Heart left ventricle (tissue), 13 donors: ENCODE measurements at regions not wholly inside any gene's neighbourhood (a gene's known extent, or its start where the extent isn't known, plus 50 kb on each side); places are given as distances from the start of the nearest gene placed in this dataset.

Source experiments
- POLR2A ChIP-seq, 2 donors: fragments of 450-650 bp; IDR thresholded peaks; one replicate each; pipeline ENCODE4 v1.6.1; 2017; ENCODE audit warnings: antibody characterized with exemption in 2 of 2, mild to moderate bottlenecking in 2 of 2, moderate library complexity in 2 of 2
- TF ChIP-seq, protein P1 (sequence below), 12 donors: fragments of 200-600 bp; sonication (generic) in 4 of 12; IDR thresholded peaks; one replicate each; pipeline versions ENCODE4 v1.5.0 to v1.8.0; 2018 to 2022; ENCODE audit warnings: antibody characterized with exemption in 12 of 12, mild to moderate bottlenecking in 5 of 12
- donor health status: ischemic (EF 13 %, LVEDD 7.1; RV severe dilation, severe dysfunction).
- donor health status: DM: no; HTN: yes; CAD: no.
- donor health status: DM: no; HTN: no; CAD: no.
- donor health status: ischemic (EF 25% LVEDD 6.9; RV normal size, moderate dysfunction).
- donor health status: ischemic (EF 25% LVEDD 5.7; RV mildly dilated, moderate dysfunction).
- donor health status: ischemic (EF 35%, LVEDD 5.7; RV mildly dilated, moderate dysfunction).
- donor health status: nonischemic (EF 11% LVEDD 7.7; RV severe dilation, severe dysfunction).
- donor health status: DM: yes; HTN: yes; CAD: no.
- donor health status: PGD.
- donor health status: ischemic (EF 29% LVEDD 5.4; RV normal size, mild dysfunction).
- donor health status: nonischemic (EF 23%, LVEDD 6.1; RV moderate dilation, normal function).

DNA sequence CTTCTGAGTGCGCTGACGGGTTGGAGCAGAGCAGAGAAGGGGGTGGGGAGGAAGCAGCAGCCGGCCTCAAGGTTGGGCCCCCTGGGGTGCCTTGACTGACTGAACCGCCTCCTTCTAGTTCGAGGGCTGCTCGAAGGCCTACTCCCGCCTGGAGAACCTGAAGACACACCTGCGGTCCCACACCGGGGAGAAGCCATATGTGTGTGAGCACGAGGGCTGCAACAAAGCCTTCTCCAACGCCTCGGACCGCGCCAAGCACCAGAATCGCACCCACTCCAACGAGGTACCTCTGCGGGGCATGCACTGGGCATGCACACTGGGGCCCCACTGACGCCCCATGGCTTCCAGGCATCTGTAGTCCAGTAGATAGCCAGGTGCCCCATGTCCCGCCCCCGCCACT lies 246.9 kb downstream of the GLI2 start:
- no peak for TF ChIP-seq POLR2A (IDR thresholded peaks at IDR 0.05)
- TF ChIP-seq, protein P1, sequence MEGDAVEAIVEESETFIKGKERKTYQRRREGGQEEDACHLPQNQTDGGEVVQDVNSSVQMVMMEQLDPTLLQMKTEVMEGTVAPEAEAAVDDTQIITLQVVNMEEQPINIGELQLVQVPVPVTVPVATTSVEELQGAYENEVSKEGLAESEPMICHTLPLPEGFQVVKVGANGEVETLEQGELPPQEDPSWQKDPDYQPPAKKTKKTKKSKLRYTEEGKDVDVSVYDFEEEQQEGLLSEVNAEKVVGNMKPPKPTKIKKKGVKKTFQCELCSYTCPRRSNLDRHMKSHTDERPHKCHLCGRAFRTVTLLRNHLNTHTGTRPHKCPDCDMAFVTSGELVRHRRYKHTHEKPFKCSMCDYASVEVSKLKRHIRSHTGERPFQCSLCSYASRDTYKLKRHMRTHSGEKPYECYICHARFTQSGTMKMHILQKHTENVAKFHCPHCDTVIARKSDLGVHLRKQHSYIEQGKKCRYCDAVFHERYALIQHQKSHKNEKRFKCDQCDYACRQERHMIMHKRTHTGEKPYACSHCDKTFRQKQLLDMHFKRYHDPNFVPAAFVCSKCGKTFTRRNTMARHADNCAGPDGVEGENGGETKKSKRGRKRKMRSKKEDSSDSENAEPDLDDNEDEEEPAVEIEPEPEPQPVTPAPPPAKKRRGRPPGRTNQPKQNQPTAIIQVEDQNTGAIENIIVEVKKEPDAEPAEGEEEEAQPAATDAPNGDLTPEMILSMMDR (IDR thresholded peaks at IDR 0.05): no peak
